H9 (cell line): ENCODE measurements at regions not wholly inside any gene's neighbourhood (a gene's known extent, or its start where the extent isn't known, plus 50 kb on each side); places are given as distances from the start of the nearest gene placed in this dataset.

Source experiments
- DNase-seq: peaks from one replicate; pipeline ENCODE4 v3.0.0-alpha.2; 2017
- H2AFZ ChIP-seq: one replicate; pipeline ENCODE4 v1.6.1; 2013; ENCODE audit warnings: mild to moderate bottlenecking, low read length, control low read depth, moderate library complexity
- H2AK5ac ChIP-seq: 2 replicates; pipeline ENCODE4 v1.6.1; 2013; ENCODE audit warnings: low read length, control low read depth, mixed read lengths; ENCODE audit not compliant: insufficient read length
- H2BK120ac ChIP-seq: one replicate; pipeline ENCODE4 v1.6.1; 2013; ENCODE audit warnings: low read depth, mild to moderate bottlenecking, low read length, control low read depth, inconsistent platforms; ENCODE audit not compliant: poor library complexity, severe bottlenecking
- H2BK12ac ChIP-seq: 2 replicates; pipeline ENCODE4 v1.6.1; 2013; ENCODE audit warnings: low read length, control low read depth, mixed read lengths, low read depth; ENCODE audit not compliant: insufficient read length
- H2BK15ac ChIP-seq: 2 replicates; pipeline ENCODE4 v1.6.1; 2013; ENCODE audit warnings: low read depth, low read length, control low read depth
- H2BK20ac ChIP-seq: one replicate; pipeline ENCODE4 v1.6.1; 2013; ENCODE audit warnings: low read depth, mild to moderate bottlenecking, low read length, control low read depth, inconsistent platforms; ENCODE audit not compliant: poor library complexity, severe bottlenecking
- H2BK5ac ChIP-seq: 2 replicates; pipeline ENCODE4 v1.6.1; 2013; ENCODE audit warnings: low read length, control low read depth, mixed read lengths; ENCODE audit not compliant: insufficient read length
- H3K14ac ChIP-seq: 2 replicates; pipeline ENCODE4 v1.6.1; 2013; ENCODE audit warnings: low read length, control low read depth; ENCODE audit not compliant: insufficient read depth
- H3K18ac ChIP-seq: 2 replicates; pipeline ENCODE4 v1.6.1; 2013; ENCODE audit warnings: low read depth, mild to moderate bottlenecking, mixed read lengths, low read length, control low read depth; ENCODE audit not compliant: insufficient read length
- H3K23ac ChIP-seq: 2 replicates; pipeline ENCODE4 v1.6.1; 2013; ENCODE audit warnings: low read length, control low read depth, mixed read lengths, low read depth; ENCODE audit not compliant: insufficient read length
- H3K23me2 ChIP-seq: 2 replicates; pipeline ENCODE4 v1.6.1; 2013; ENCODE audit warnings: low read depth, mild to moderate bottlenecking, mixed read lengths, low read length, control low read depth; ENCODE audit not compliant: insufficient read length, poor library complexity, severe bottlenecking
- H3K27ac ChIP-seq: 2 replicates; pipeline ENCODE4 v1.5.1; 2013; ENCODE audit warnings: low read length, control low read depth, mixed read lengths, low read depth; ENCODE audit not compliant: insufficient read length
- H3K27me3 ChIP-seq: 2 replicates; pipeline ENCODE4 v1.6.1; 2013; ENCODE audit warnings: low read length, control low read depth, inconsistent platforms; ENCODE audit not compliant: insufficient read depth
- H3K4ac ChIP-seq: 2 replicates; pipeline ENCODE4 v1.6.1; 2013; ENCODE audit warnings: low read depth, mild to moderate bottlenecking, control low read depth, inconsistent platforms, low read length, moderate library complexity
- H3K4me1 ChIP-seq: 2 replicates; pipeline ENCODE4 v1.6.1; 2013; ENCODE audit warnings: low read length, control low read depth, inconsistent platforms; ENCODE audit not compliant: insufficient read depth
- H3K4me2 ChIP-seq: 2 replicates; pipeline ENCODE4 v1.6.1; 2013; ENCODE audit warnings: low read length, control low read depth, mixed read lengths; ENCODE audit not compliant: insufficient read length, insufficient read depth
- H3K56ac ChIP-seq: 2 replicates; pipeline ENCODE4 v1.6.1; 2013; ENCODE audit warnings: low read depth, mild to moderate bottlenecking, mixed read lengths, low read length, control low read depth; ENCODE audit not compliant: insufficient read length
- H3K79me1 ChIP-seq: 2 replicates; pipeline ENCODE4 v1.6.1; 2013; ENCODE audit warnings: low read depth, mild to moderate bottlenecking, moderate library complexity, low read length, control low read depth, inconsistent platforms; ENCODE audit not compliant: insufficient read depth, poor library complexity, severe bottlenecking
- H3K79me2 ChIP-seq: 2 replicates; pipeline ENCODE4 v1.6.1; 2013; ENCODE audit warnings: low read length, control low read depth, inconsistent platforms; ENCODE audit not compliant: insufficient read depth
- H3K9ac ChIP-seq: 2 replicates; pipeline ENCODE4 v1.6.1; 2013; ENCODE audit warnings: low read length, control low read depth, mixed read lengths; ENCODE audit not compliant: insufficient read length; ENCODE audit errors: extremely low read depth
- H3K9me3 ChIP-seq: one replicate; pipeline ENCODE4 v1.6.1; 2013; ENCODE audit warnings: low read depth, low read length, inconsistent platforms; ENCODE audit not compliant: control insufficient read depth
- H3T11ph ChIP-seq: one replicate; pipeline ENCODE4 v1.6.1; 2013; ENCODE audit warnings: mild to moderate bottlenecking, low read length, control low read depth, inconsistent platforms
- H4K20me1 ChIP-seq: one replicate; pipeline ENCODE4 v1.6.1; 2013; ENCODE audit not compliant: control insufficient read depth, insufficient read length, insufficient read depth
- H4K5ac ChIP-seq: 2 replicates; pipeline ENCODE4 v1.6.1; 2013; ENCODE audit warnings: low read depth, mild to moderate bottlenecking, mixed read lengths, low read length, control low read depth; ENCODE audit not compliant: insufficient read length
- H4K8ac ChIP-seq: replicated peaks from 2 replicates; pipeline ENCODE4 v1.6.1; 2013; ENCODE audit warnings: low read length, control low read depth, mixed read lengths, low read depth; ENCODE audit not compliant: insufficient read length
- H4K91ac ChIP-seq: 2 replicates; pipeline ENCODE4 v1.6.1; 2013; ENCODE audit warnings: low read depth, mild to moderate bottlenecking, moderate library complexity, mixed read lengths, low read length, control low read depth; ENCODE audit not compliant: insufficient read length
- H3K27ac Mint-ChIP-seq, 3 experiments: 2 replicates in 2 of 3; 3 replicates in 1 of 3; pipeline ENCODE4 v1.8.0; 2020 to 2021; ENCODE audit warnings: mixed read lengths in 3 of 3, mild to moderate bottlenecking in 1 of 3, moderate library complexity in 1 of 3
- H3K27me3 Mint-ChIP-seq: 2 replicates; pipeline ENCODE4 v1.8.0; 2021; ENCODE audit warnings: low read depth, mild to moderate bottlenecking, moderate library complexity, mixed read lengths
- H3K36me3 Mint-ChIP-seq, 3 experiments: 2 replicates in 2 of 3; 3 replicates in 1 of 3; pipeline ENCODE4 v1.8.0; 2020 to 2021; ENCODE audit warnings: low read depth in 3 of 3, mixed read lengths in 3 of 3; ENCODE audit not compliant: insufficient read depth in 1 of 3
- H3K4me1 Mint-ChIP-seq, 2 experiments: 2 replicates each; pipeline ENCODE4 v1.8.0; 2020; ENCODE audit warnings: mixed read lengths in 2 of 2
- H3K4me3 Mint-ChIP-seq, 2 experiments: 2 replicates in 1 of 2; 3 replicates in 1 of 2; pipeline ENCODE4 v1.8.0; 2020 to 2021; ENCODE audit warnings: mild to moderate bottlenecking in 2 of 2, mixed read lengths in 2 of 2, moderate library complexity in 1 of 2
- H3K9me3 Mint-ChIP-seq, 2 experiments: 2 replicates in 1 of 2; 3 replicates in 1 of 2; pipeline ENCODE4 v1.8.0; 2020; ENCODE audit warnings: mild to moderate bottlenecking in 2 of 2, mixed read lengths in 2 of 2, moderate library complexity in 1 of 2
- WGBS: extraction: QIAGEN DNeasy Blood & Tissue Kit; methylation state at CpG from one replicate; pipeline ENCODE4 v1.1.7; 2013; ENCODE audit warnings: missing lambda C conversion rate, low lambda C conversion rate, mixed read lengths; ENCODE audit not compliant: insufficient read length; ENCODE audit errors: extremely low coverage; 5-methylcytosine and 5-hydroxymethylcytosine counted together
- TF ChIP-seq, protein P1 (sequence below): fragments of 200-600 bp; sonication (generic); conservative IDR thresholded peaks from 3 replicates; pipeline ENCODE4 v1.8.0; 2021; ENCODE audit warnings: antibody characterized with exemption, mild to moderate bottlenecking

DNA sequence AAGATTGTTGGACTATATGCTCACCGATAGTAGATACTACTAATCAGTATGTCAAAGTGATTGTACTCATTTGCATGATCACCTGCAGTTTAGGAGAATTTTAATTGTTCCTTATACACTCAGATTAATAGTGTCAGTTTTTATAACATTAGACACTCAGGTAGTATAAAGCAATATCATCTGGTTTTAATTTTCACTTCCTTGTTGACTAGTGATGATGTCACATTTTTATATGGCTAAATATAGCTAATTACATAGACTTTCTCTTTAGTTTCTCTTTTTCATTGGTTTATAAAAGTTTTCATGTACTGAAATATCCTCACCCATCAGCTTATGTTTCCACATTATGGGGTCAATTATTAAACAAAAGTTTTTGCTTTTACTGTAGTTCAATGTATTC, 1332.4 kb upstream of the ADGRL2 start:
- no peaks in the 10 kb centered on the region for H3K23me2 ChIP-seq
- no peak overlapping the region for H2BK12ac ChIP-seq
- H2BK5ac ChIP-seq: no peak overlapping the region
- no peak overlapping the region for H4K91ac ChIP-seq
- no peak overlapping the region for H2BK120ac ChIP-seq
- H3K4ac ChIP-seq: no peak overlapping the region
- H3K27me3 ChIP-seq: no peaks in the 10 kb centered on the region; the same call in 1 of the 2 replicates
- H4K8ac ChIP-seq: no peak overlapping the region
- no peak overlapping the region for H3K4me3 Mint-ChIP-seq
- DNase-seq: no peak
- H2AFZ ChIP-seq: no peak overlapping the region
- no peak overlapping the region for H2BK20ac ChIP-seq
- H3T11ph ChIP-seq: no peak overlapping the region
- no peaks in the 10 kb centered on the region for H3K79me1 ChIP-seq
- no peaks in the 10 kb centered on the region for H4K20me1 ChIP-seq
- H2AK5ac ChIP-seq: no peak overlapping the region
- no peak overlapping the region for H3K14ac ChIP-seq
- whole genome bisulfite sequencing: no CpG with 5 or more reads among the region's 1 CpG
- H3K79me2 ChIP-seq: no peaks in the 10 kb centered on the region
- H3K4me1 ChIP-seq: no peaks in the 10 kb centered on the region
- H3K9me3 Mint-ChIP-seq: no peaks in the 10 kb centered on the region
- H2BK15ac ChIP-seq: no peak overlapping the region
- no peak overlapping the region for H3K4me2 ChIP-seq
- H3K23ac ChIP-seq: no peak overlapping the region
- H3K18ac ChIP-seq: no peak overlapping the region
- TF ChIP-seq, protein P1, sequence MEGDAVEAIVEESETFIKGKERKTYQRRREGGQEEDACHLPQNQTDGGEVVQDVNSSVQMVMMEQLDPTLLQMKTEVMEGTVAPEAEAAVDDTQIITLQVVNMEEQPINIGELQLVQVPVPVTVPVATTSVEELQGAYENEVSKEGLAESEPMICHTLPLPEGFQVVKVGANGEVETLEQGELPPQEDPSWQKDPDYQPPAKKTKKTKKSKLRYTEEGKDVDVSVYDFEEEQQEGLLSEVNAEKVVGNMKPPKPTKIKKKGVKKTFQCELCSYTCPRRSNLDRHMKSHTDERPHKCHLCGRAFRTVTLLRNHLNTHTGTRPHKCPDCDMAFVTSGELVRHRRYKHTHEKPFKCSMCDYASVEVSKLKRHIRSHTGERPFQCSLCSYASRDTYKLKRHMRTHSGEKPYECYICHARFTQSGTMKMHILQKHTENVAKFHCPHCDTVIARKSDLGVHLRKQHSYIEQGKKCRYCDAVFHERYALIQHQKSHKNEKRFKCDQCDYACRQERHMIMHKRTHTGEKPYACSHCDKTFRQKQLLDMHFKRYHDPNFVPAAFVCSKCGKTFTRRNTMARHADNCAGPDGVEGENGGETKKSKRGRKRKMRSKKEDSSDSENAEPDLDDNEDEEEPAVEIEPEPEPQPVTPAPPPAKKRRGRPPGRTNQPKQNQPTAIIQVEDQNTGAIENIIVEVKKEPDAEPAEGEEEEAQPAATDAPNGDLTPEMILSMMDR: no peak
- no peak overlapping the region for H4K5ac ChIP-seq
- H3K4me1 Mint-ChIP-seq: no peaks in the 10 kb centered on the region
- no peak overlapping the region for H3K27ac Mint-ChIP-seq
- H3K27me3 Mint-ChIP-seq: no peaks in the 10 kb centered on the region
- no peak overlapping the region for H3K27ac ChIP-seq
- no peak overlapping the region for H3K56ac ChIP-seq
- H3K9me3 ChIP-seq: no peaks in the 10 kb centered on the region
- no peak overlapping the region for H3K9ac ChIP-seq
- H3K36me3 Mint-ChIP-seq: no peaks in the 10 kb centered on the region
